Astrocyte of the cerebellum (primary cell): ENCODE measurements at regions not wholly inside any gene's neighbourhood (a gene's known extent, or its start where the extent isn't known, plus 50 kb on each side); places are given as distances from the start of the nearest gene placed in this dataset.

ENCODE experiments used
- DNase-seq: peaks from one replicate; pipeline ENCODE4 v3.0.0-alpha.2; 2011; ENCODE audit warnings: low read depth
- H3K4me3 ChIP-seq: 2 replicates; pipeline ENCODE4 v1.5.1; 2011; ENCODE audit warnings: mild to moderate bottlenecking, low read depth, low read length, moderate library complexity
- CTCF ChIP-seq: IDR thresholded peaks from 2 replicates; pipeline ENCODE4 v1.5.1; 2012; ENCODE audit warnings: low read length, low read depth, moderate library complexity, mild to moderate bottlenecking; ENCODE audit errors: missing control alignments
- in situ Hi-C: cut with HindIII; loops from 2 replicates; pipeline ENCODE4 v1.10.0; 2017; ENCODE audit warnings: low sequenced_read_pairs

GRCh38 chr2:129812071-129812470 is 167.4 kb upstream of the RAB6C start:
- TF ChIP-seq CTCF: no peak
- H3K4me3 ChIP-seq: no peak overlapping the region
- in situ Hi-C loops: no loop called here
- no peak for DNase-seq

GRCh38 chr2:129812654-129813053 is 166.8 kb upstream of the RAB6C start:
- TF ChIP-seq CTCF: no peak
- no peak overlapping the region for H3K4me3 ChIP-seq
- no peak for DNase-seq
- in situ Hi-C loops: no loop called here

DNA sequence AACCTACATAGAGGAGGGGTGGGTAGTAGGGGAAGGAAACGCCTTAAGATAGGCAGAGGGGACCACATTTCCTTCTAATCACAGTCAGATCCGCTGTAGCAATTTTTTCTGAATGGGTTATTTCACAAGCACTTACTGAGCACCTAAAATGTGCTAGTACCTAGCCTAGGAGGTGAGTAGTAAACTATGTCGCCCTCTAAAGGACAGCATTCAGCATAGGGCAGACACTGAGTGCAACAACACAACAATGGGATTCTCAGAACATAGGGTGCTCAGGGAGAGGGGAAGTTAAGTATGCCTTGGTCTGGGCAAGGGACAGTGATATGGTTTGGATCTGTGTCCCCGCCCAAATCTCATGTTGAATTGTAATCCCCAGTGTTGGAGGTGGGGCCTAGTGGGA is 166.1 kb upstream of the RAB6C start:
- no peak for DNase-seq
- no peak overlapping the region for H3K4me3 ChIP-seq
- in situ Hi-C loops: no loop called here
- no peak for TF ChIP-seq CTCF

GRCh38 chr2:129816813-129817574 is 162.5 kb upstream of the RAB6C start:
- in situ Hi-C loops: no loop called here
- no peak for TF ChIP-seq CTCF
- no peak for DNase-seq
- no peak overlapping the region for H3K4me3 ChIP-seq

GRCh38 chr2:129819855-129820254 is 159.6 kb upstream of the RAB6C start:
- no peak for TF ChIP-seq CTCF
- in situ Hi-C loops: no loop called here
- no peak overlapping the region for H3K4me3 ChIP-seq

DNA sequence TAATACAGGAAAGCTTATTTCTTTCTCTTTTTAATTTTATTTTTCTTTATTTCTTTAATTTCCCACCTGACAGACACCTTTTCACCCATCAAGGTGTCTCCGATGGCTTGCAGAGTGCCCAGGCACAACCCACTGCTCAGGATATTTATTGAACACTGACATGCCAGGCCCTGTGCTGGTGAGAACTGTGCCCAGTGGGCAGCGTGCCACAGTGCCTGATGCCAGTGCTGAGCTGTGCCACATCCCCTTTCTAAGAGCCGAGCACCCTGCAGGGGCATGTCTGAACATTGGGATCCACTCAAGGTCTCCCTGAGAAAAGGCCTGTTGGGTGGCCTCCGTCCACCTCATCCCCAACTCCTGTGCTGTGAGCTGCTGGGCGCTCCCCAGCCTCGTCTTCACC is 158.6 kb upstream of the RAB6C start:
- in situ Hi-C loops: no loop called here
- DNase-seq: no peak
- TF ChIP-seq CTCF: no peak
- H3K4me3 ChIP-seq: no peak overlapping the region

More at GRCh38 chr2:129819855-129820254, 159.6 kb upstream of the RAB6C start:
- no peak for DNase-seq

DNA sequence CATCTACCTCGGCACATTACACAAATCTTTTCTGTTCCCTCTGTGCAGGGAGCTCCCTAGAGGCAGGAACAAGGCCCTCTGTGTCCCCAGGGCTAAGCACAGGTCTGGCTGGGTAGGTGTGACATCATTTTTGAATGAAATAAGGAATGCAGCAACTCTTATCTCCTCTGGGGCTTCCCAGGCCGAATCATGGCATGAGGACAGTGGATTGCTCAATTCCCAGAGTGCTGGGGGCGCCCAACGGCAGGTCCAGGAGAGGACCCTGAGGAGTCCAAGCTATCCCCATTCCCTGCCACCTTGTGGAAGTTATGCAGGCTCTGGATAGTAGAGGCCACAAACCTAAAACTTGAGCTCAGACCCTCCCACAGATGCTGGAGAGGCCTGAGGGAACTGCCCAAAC is 158.0 kb upstream of the RAB6C start:
- TF ChIP-seq CTCF: no peak
- in situ Hi-C loops: no loop called here
- DNase-seq: no peak
- no peak overlapping the region for H3K4me3 ChIP-seq
